ENCODE measurements at regions not wholly inside any gene's neighbourhood (a gene's known extent, or its start where the extent isn't known, plus 50 kb on each side); places are given as distances from the start of the nearest gene placed in this dataset.

DNA sequence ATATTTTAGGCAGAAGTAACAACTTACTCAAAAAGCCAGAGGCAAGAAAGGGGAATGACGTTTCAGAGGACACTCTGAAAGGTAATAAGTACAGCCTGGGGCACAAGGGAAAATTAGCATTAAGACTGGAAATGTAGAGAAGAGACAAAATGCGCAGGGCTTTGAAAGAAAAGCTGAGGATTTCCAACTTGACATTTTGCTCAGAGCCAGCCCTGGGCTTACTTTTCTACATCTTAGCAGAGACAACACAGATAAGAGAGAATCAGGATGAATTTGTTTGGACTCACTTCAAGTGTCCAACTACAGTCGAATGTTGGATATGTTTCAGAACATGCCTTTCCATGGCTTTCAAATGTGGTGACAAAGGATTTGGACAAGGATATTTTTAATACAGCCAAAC, 808.9 kb upstream of the LUZP2 start:
- no peak overlapping the region for H3K4me3 ChIP-seq
- H3K27ac ChIP-seq, result no peak overlapping the region
- intact Hi-C loops (cut with DNase I; ENCODE audit: low total_unique reads), result no loop called here
- no peaks in the 10 kb centered on the region for H3K4me1 ChIP-seq
- DNase-seq, result no peak
- H3K9me3 ChIP-seq, result no peaks in the 10 kb centered on the region
- no peaks in the 10 kb centered on the region for H3K27me3 ChIP-seq
- TF ChIP-seq EP300 (IDR thresholded peaks at IDR 0.05) (no peak), POLR2AphosphoS5 (IDR thresholded peaks at IDR 0.05) (no peak), POLR2A (IDR thresholded peaks at IDR 0.05) (no peak)
- TF ChIP-seq, protein P1, sequence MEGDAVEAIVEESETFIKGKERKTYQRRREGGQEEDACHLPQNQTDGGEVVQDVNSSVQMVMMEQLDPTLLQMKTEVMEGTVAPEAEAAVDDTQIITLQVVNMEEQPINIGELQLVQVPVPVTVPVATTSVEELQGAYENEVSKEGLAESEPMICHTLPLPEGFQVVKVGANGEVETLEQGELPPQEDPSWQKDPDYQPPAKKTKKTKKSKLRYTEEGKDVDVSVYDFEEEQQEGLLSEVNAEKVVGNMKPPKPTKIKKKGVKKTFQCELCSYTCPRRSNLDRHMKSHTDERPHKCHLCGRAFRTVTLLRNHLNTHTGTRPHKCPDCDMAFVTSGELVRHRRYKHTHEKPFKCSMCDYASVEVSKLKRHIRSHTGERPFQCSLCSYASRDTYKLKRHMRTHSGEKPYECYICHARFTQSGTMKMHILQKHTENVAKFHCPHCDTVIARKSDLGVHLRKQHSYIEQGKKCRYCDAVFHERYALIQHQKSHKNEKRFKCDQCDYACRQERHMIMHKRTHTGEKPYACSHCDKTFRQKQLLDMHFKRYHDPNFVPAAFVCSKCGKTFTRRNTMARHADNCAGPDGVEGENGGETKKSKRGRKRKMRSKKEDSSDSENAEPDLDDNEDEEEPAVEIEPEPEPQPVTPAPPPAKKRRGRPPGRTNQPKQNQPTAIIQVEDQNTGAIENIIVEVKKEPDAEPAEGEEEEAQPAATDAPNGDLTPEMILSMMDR (IDR thresholded peaks at IDR 0.05), result no peak
- no peaks in the 10 kb centered on the region for H3K36me3 ChIP-seq
- WGBS, 5 donors, result 75 to 90% (median 87%) methylated on average over 3 of the region's 3 CpGs

DNA sequence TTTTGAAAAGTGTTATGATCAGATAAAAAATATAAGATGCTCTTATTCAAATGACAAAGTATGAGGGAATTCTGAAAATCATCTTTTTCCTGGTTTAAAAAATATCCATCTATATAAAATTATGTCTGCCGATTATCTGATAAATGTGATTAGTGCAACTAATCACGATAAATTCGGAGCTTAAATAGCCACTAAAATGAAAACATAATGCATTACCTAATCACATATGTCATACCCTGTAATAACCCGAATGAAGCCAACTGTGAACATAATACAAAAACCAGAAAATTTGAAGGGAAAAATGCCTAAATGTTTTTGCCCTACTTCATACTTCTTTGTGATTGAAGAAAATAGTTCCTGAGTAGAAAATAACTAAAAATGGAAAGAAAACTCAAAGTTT, 808.4 kb upstream of the LUZP2 start:
- WGBS, 5 donors, result 85 to 95% (median 93%) methylated on average over 4 of the region's 4 CpGs
- no peak overlapping the region for H3K27ac ChIP-seq
- TF ChIP-seq EP300 (IDR thresholded peaks at IDR 0.05), result no peak
- TF ChIP-seq, protein P1 (IDR thresholded peaks at IDR 0.05), result no peak
- no peak for TF ChIP-seq POLR2AphosphoS5 (IDR thresholded peaks at IDR 0.05)
- no peak for TF ChIP-seq POLR2A (IDR thresholded peaks at IDR 0.05)
- H3K9me3 ChIP-seq, result no peaks in the 10 kb centered on the region
- no peak for DNase-seq
- no peaks in the 10 kb centered on the region for H3K4me1 ChIP-seq
- no peak overlapping the region for H3K4me3 ChIP-seq
- no peaks in the 10 kb centered on the region for H3K36me3 ChIP-seq
- intact Hi-C loops (cut with DNase I; ENCODE audit: low total_unique reads), result no loop called here
- no peaks in the 10 kb centered on the region for H3K27me3 ChIP-seq

DNA sequence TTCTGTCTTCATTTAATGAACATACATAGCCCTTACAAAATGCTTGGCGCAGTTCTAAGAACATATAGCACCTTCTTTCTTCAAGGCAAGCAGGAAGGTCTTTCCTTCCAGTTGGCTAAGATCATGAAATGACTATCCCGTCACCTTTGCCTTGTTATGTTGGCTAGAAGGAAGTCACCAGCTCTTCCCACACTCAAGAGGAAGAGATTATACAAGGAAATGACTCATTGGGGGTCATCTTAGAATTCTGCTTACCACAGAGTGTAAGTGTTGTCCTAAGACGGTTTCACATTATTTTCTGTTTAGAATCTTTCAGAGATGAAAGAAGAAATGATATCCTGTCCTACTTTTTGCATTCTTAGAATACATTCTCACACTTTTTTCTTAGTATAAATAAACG, 808.0 kb upstream of the LUZP2 start:
- Histone ChIP-seq H3K27ac (no peak overlapping the region), H3K9me3 (no peaks in the 10 kb centered on the region), H3K36me3 (no peaks in the 10 kb centered on the region), H3K4me1 (no peaks in the 10 kb centered on the region), H3K27me3 (no peaks in the 10 kb centered on the region), H3K4me3 (no peak overlapping the region)
- 71 to 82% (median 78%) methylated on average over 4 of the region's 4 CpGs for WGBS, 5 donors
- intact Hi-C loops (cut with DNase I; ENCODE audit: low total_unique reads), result no loop called here
- no peak for TF ChIP-seq POLR2A (IDR thresholded peaks at IDR 0.05)
- TF ChIP-seq, protein P1 (IDR thresholded peaks at IDR 0.05), result no peak
- TF ChIP-seq POLR2AphosphoS5 (IDR thresholded peaks at IDR 0.05), result no peak
- TF ChIP-seq EP300 (IDR thresholded peaks at IDR 0.05), result no peak
- DNase-seq, result no peak

DNA sequence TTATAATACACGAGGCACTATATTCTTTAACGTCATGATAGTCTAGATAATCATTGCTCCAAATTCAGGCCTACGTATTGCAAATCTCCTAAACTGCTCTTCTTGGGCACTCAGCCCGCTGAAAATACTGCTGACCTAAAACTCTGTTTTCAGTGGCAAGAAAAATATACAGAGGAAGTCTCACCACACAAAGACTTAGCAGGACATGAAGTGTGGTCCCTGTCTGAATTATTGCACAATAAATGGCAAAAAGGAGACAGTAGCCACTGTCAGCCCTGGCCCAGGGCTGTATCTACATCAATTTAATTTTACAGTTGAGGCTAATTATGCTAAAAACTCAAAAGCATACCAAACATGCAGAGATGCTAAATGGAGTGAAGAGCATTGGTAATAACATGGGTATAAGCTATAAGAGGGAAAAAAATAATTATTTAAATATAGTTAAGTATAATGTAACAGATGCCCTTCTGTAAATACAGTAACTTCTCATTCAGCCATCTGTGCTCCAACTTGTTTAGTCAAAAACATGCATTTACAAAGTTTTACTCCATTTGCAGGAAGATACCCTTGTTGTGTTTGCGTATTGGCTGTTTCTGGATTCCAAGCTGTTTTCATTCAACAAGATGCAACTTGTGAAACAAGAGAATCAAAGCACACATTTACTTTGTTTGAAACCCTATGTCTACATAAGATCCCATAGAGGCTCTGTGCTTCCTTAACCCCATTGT, 800.0 kb upstream of the LUZP2 start:
- Histone ChIP-seq H3K27me3 (no peaks in the 10 kb centered on the region), H3K27ac (no peak overlapping the region), H3K4me3 (no peak overlapping the region), H3K36me3 (no peaks in the 10 kb centered on the region), H3K4me1 (no peaks in the 10 kb centered on the region), H3K9me3 (no peaks in the 10 kb centered on the region)
- intact Hi-C loops (cut with DNase I; ENCODE audit: low total_unique reads), result no loop called here
- TF ChIP-seq POLR2A (IDR thresholded peaks at IDR 0.05) (no peak), POLR2AphosphoS5 (IDR thresholded peaks at IDR 0.05) (no peak)
- DNase-seq, result no peak
- 77 to 92% (median 86%) methylated on average over 5 of the region's 5 CpGs for WGBS, 5 donors

DNA sequence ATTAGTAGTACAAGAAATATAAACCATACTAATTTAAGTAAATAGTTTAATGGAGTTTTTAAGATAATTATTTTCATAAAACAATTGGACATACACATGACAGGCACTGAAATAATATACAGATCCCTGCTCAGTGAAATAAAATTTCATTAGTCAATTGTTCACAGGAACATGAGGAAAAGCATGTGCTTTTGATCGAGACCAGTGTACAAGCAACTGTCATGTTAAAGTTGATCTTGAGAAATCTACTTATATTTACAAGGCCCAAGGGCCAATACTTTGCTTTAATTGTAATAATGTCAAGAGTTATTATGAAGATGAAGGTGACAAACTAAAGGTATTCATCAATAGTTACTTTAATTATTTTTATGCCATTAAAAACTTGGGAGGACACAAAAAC, 792.7 kb upstream of the LUZP2 start:
- DNase-seq, result no peak
- Histone ChIP-seq H3K27me3 (no peaks in the 10 kb centered on the region), H3K4me3 (no peak overlapping the region), H3K4me1 (no peaks in the 10 kb centered on the region), H3K36me3 (no peaks in the 10 kb centered on the region), H3K9me3 (no peaks in the 10 kb centered on the region), H3K27ac (no peak overlapping the region)
- intact Hi-C loops (cut with DNase I; ENCODE audit: low total_unique reads), result no loop called here
- 68 to 89% (median 84%) methylated on average over 1 of the region's 1 CpG for WGBS, 5 donors
- TF ChIP-seq, protein P1 (IDR thresholded peaks at IDR 0.05), result no peak
- TF ChIP-seq EP300 (IDR thresholded peaks at IDR 0.05) (no peak), POLR2AphosphoS5 (IDR thresholded peaks at IDR 0.05) (no peak), POLR2A (IDR thresholded peaks at IDR 0.05) (no peak)

Data from stomach (tissue), 8 donors.